DMS79 treated with DMSO at 0.1 percent for 48 hours (cell line): ENCODE measurements at regions not wholly inside any gene's neighbourhood (a gene's known extent, or its start where the extent isn't known, plus 50 kb on each side); places are given as distances from the start of the nearest gene placed in this dataset.

Experiments
- DNase-seq: peaks from one replicate; lab custom pipeline; 2025; lab: John Stamatoyannopoulos, UW

GRCh38 chr9:86830356-86830755 lies 117.0 kb downstream of the GAS1 start:
- no peak for DNase-seq

- DNase-seq, result no peak
These were observed 117.7 kb downstream of the GAS1 start for GRCh38 chr9:86829496-86830046.

GRCh38 chr9:86828631-86829030 lies 118.7 kb downstream of the GAS1 start:
- no peak for DNase-seq

GRCh38 chr9:86827893-86828292 lies 119.4 kb downstream of the GAS1 start:
- no peak for DNase-seq

GRCh38 chr9:86825299-86825698 lies 122.0 kb downstream of the GAS1 start:
- DNase-seq, result no peak

- DNase-seq, result no peak
These were observed 125.1 kb downstream of the GAS1 start for GRCh38 chr9:86822006-86822801.

- no peak for DNase-seq
These were observed 126.1 kb downstream of the GAS1 start for GRCh38 chr9:86821006-86821845.

- no peak for DNase-seq
These were observed 127.8 kb downstream of the GAS1 start for GRCh38 chr9:86819552-86819951.

- no peak for DNase-seq
These were observed 128.7 kb downstream of the GAS1 start for GRCh38 chr9:86818636-86819035.

- DNase-seq, result no peak
These were observed 130.4 kb downstream of the GAS1 start for GRCh38 chr9:86816868-86817267.

- DNase-seq, result no peak
These were observed 130.9 kb downstream of the GAS1 start for GRCh38 chr9:86816366-86816765.

- DNase-seq, result no peak
These were observed 134.7 kb downstream of the GAS1 start for GRCh38 chr9:86812616-86813015.

GRCh38 chr9:86809759-86810367 lies 137.4 kb downstream of the GAS1 start:
- DNase-seq, result no peak

- DNase-seq, result no peak
These were observed 138.2 kb downstream of the GAS1 start for GRCh38 chr9:86809151-86809550.

GRCh38 chr9:86807367-86807976 lies 139.8 kb downstream of the GAS1 start:
- DNase-seq, result no peak

GRCh38 chr9:86804011-86804410 lies 143.3 kb downstream of the GAS1 start:
- DNase-seq, result no peak

GRCh38 chr9:86802900-86803673 lies 144.2 kb downstream of the GAS1 start:
- no peak for DNase-seq

- DNase-seq, result no peak
These were observed 146.1 kb downstream of the GAS1 start for GRCh38 chr9:86801246-86801645.

GRCh38 chr9:86800681-86801080 lies 146.6 kb downstream of the GAS1 start:
- DNase-seq, result no peak

GRCh38 chr9:86798966-86799365 lies 148.3 kb downstream of the GAS1 start:
- DNase-seq, result no peak

GRCh38 chr9:86796666-86797065 lies 150.6 kb downstream of the GAS1 start:
- no peak for DNase-seq
